OCI-M1 (cell line): ENCODE measurements at regions not wholly inside any gene's neighbourhood (a gene's known extent, or its start where the extent isn't known, plus 50 kb on each side); places are given as distances from the start of the nearest gene placed in this dataset.

Source experiments
- DNase-seq: peaks from one replicate; lab custom pipeline; 2025; lab: John Stamatoyannopoulos, UW

- DNase-seq = no peak
Measured at GRCh38 chr1:22245726-22246125, 102.8 kb upstream of the WNT4 start.

- no peak for DNase-seq
Measured at GRCh38 chr1:22246755-22247480, 104.0 kb upstream of the WNT4 start.

- no peak for DNase-seq
Measured at GRCh38 chr1:22247527-22248245, 104.8 kb upstream of the WNT4 start.

- DNase-seq = no peak
Measured at GRCh38 chr1:22248746-22249145, 105.8 kb upstream of the WNT4 start.

GRCh38 chr1:22249928-22250680 lies 107.2 kb upstream of the WNT4 start:
- no peak for DNase-seq

GRCh38 chr1:22250724-22251123 lies 107.8 kb upstream of the WNT4 start:
- DNase-seq = no peak

GRCh38 chr1:22252251-22252650 lies 109.4 kb upstream of the WNT4 start:
- no peak for DNase-seq

- no peak for DNase-seq
Measured at GRCh38 chr1:22253012-22253790, 110.3 kb upstream of the WNT4 start.

- DNase-seq = no peak
Measured at GRCh38 chr1:22254756-22255155, 111.9 kb upstream of the WNT4 start.

GRCh38 chr1:22255341-22256212 lies 112.7 kb upstream of the WNT4 start:
- no peak for DNase-seq

GRCh38 chr1:22256213-22256512 lies 113.3 kb upstream of the WNT4 start:
- no peak for DNase-seq

GRCh38 chr1:22257290-22258275 lies 114.7 kb upstream of the WNT4 start:
- DNase-seq = no peak

GRCh38 chr1:22258698-22259097 lies 115.8 kb upstream of the WNT4 start:
- no peak for DNase-seq

- DNase-seq = no peak
Measured at GRCh38 chr1:22259551-22260282, 116.8 kb upstream of the WNT4 start.

GRCh38 chr1:22260860-22261432 lies 118.0 kb upstream of the WNT4 start:
- DNase-seq = no peak

GRCh38 chr1:22261580-22261979 lies 118.7 kb upstream of the WNT4 start:
- DNase-seq = no peak

- no peak for DNase-seq
Measured at GRCh38 chr1:22262583-22262982, 119.7 kb upstream of the WNT4 start.

GRCh38 chr1:22263359-22263758 lies 120.5 kb upstream of the WNT4 start:
- DNase-seq = no peak
